NCI-H2029 treated with DMSO at 0.1 percent for 48 hours (cell line): ENCODE measurements at regions not wholly inside any gene's neighbourhood (a gene's known extent, or its start where the extent isn't known, plus 50 kb on each side); places are given as distances from the start of the nearest gene placed in this dataset.

Experiments
- DNase-seq: peaks from one replicate; lab custom pipeline; 2025; lab: John Stamatoyannopoulos, UW

- no peak for DNase-seq
Observed at GRCh38 chr20:51876313-51876940, 74.1 kb upstream of the SALL4 start.

- no peak for DNase-seq
Observed at GRCh38 chr20:51873652-51874051, 71.3 kb upstream of the SALL4 start.

- DNase-seq, result no peak
Observed at GRCh38 chr20:51871943-51872342, 69.6 kb upstream of the SALL4 start.

- no peak for DNase-seq
Observed at GRCh38 chr20:51869002-51869401, 66.7 kb upstream of the SALL4 start.

- no peak for DNase-seq
Observed at GRCh38 chr20:51867251-51867650, 64.9 kb upstream of the SALL4 start.

GRCh38 chr20:51864967-51865366 lies 62.6 kb upstream of the SALL4 start:
- no peak for DNase-seq

- no peak for DNase-seq
Observed at GRCh38 chr20:51862796-51863195, 60.5 kb upstream of the SALL4 start.

- no peak for DNase-seq
Observed at GRCh38 chr20:51861726-51862466, 59.6 kb upstream of the SALL4 start.

GRCh38 chr20:51860111-51860882 lies 58.0 kb upstream of the SALL4 start:
- DNase-seq, result no peak

GRCh38 chr20:51856432-51856831 lies 54.1 kb upstream of the SALL4 start:
- no peak for DNase-seq

GRCh38 chr20:51854921-51855320 lies 52.6 kb upstream of the SALL4 start:
- DNase-seq, result no peak
